CD4-positive, alpha-beta memory T cell (primary cell): ENCODE measurements at regions not wholly inside any gene's neighbourhood (a gene's known extent, or its start where the extent isn't known, plus 50 kb on each side); places are given as distances from the start of the nearest gene placed in this dataset.

Experiments used
- CTCF ChIA-PET: fragments of 350-600 bp; sonication (Branson Sonifier 250); formaldehyde crosslinking; loops from one replicate; lab custom pipeline; 2021; ENCODE audit warnings: inconsistent platforms; ENCODE audit not compliant: partially characterized antibody; lab: Charles Lee
- POLR2A ChIA-PET: fragments of 350-600 bp; sonication (Branson Sonifier 250); formaldehyde crosslinking; loops from one replicate; lab custom pipeline; 2021; ENCODE audit not compliant: partially characterized antibody; lab: Charles Lee
- DNase-seq, 5 donors: peaks; one replicate each; pipeline versions ENCODE4 v3.0.0 to v3.0.0-alpha.2; 2020 to 2022; ENCODE audit warnings: mixed read lengths in 1 of 5
- H3K27ac ChIP-seq: one replicate; pipeline ENCODE4 v1.7.0; 2013; ENCODE audit warnings: low read depth, low read length
- H3K27me3 ChIP-seq: 2 replicates; pipeline ENCODE4 v1.7.0; 2013; ENCODE audit warnings: mild to moderate bottlenecking, low read length, moderate library complexity; ENCODE audit not compliant: insufficient read depth
- H3K36me3 ChIP-seq: 2 replicates; pipeline ENCODE4 v1.7.0; 2013; ENCODE audit warnings: mild to moderate bottlenecking, low read length, moderate library complexity; ENCODE audit not compliant: insufficient read depth
- H3K4me1 ChIP-seq: 2 replicates; pipeline ENCODE4 v1.7.0; 2013; ENCODE audit warnings: mild to moderate bottlenecking, low read length, moderate library complexity; ENCODE audit not compliant: insufficient read depth
- H3K4me3 ChIP-seq, 2 donors: one replicate each; pipeline ENCODE4 v1.7.0; 2013; ENCODE audit warnings: low read length in 2 of 2, mild to moderate bottlenecking in 1 of 2
- H3K9me3 ChIP-seq, 2 donors: one replicate each; pipeline ENCODE4 v1.7.0; 2013; ENCODE audit warnings: low read length in 2 of 2, control low read depth in 1 of 2; ENCODE audit not compliant: control insufficient read depth in 1 of 2
- H3K27ac Mint-ChIP-seq, 7 donors: one replicate each; pipeline ENCODE4 v1.8.0; 2020 to 2021; ENCODE audit warnings: mixed read lengths in 7 of 7, mild to moderate bottlenecking in 6 of 7, inconsistent platforms in 3 of 7, moderate library complexity in 3 of 7
- H3K27me3 Mint-ChIP-seq, 2 donors: one replicate each; pipeline ENCODE4 v1.8.0; 2020 to 2021; ENCODE audit warnings: mixed read lengths in 2 of 2
- H3K36me3 Mint-ChIP-seq, 2 donors: one replicate each; pipeline ENCODE4 v1.8.0; 2020 to 2021; ENCODE audit warnings: mixed read lengths in 2 of 2, inconsistent platforms in 1 of 2, mild to moderate bottlenecking in 1 of 2
- H3K4me1 Mint-ChIP-seq, 4 donors: one replicate each; pipeline ENCODE4 v1.8.0; 2020 to 2021; ENCODE audit warnings: mixed read lengths in 4 of 4, mild to moderate bottlenecking in 1 of 4
- H3K4me3 Mint-ChIP-seq, 8 donors: one replicate each; pipeline ENCODE4 v1.8.0; 2020 to 2021; ENCODE audit warnings: mixed read lengths in 8 of 8, mild to moderate bottlenecking in 7 of 8, moderate library complexity in 6 of 8, inconsistent platforms in 3 of 8
- H3K9me3 Mint-ChIP-seq, 8 donors: one replicate each; pipeline ENCODE4 v1.8.0; 2020 to 2021; ENCODE audit warnings: mixed read lengths in 8 of 8, mild to moderate bottlenecking in 5 of 8, inconsistent platforms in 3 of 8, moderate library complexity in 1 of 8
- intact Hi-C: fragments of 100-400 bp; cut with micrococcal nuclease; formaldehyde crosslinking; loops from one replicate; pipeline ENCODE4 v1.15.1; 2023

GRCh38 chr4:93888308-93888707 lies 59.8 kb downstream of the ATOH1 start:
- Histone ChIP-seq H3K4me1 (no peaks in the 10 kb centered on the region), H3K27ac (no peak overlapping the region), H3K9me3 (no peaks in the 10 kb centered on the region), H3K27me3 (no peaks in the 10 kb centered on the region), H3K4me3 (no peak overlapping the region), H3K36me3 (no peaks in the 10 kb centered on the region)
- no peaks in the 10 kb centered on the region for H3K27me3 Mint-ChIP-seq
- H3K9me3 Mint-ChIP-seq: no peaks in the 10 kb centered on the region
- H3K4me3 Mint-ChIP-seq: no peak overlapping the region
- no peak overlapping the region for H3K27ac Mint-ChIP-seq
- H3K36me3 Mint-ChIP-seq: no peaks in the 10 kb centered on the region
- POLR2A ChIA-PET: no interaction called here
- no peak for DNase-seq
- intact Hi-C loops: no loop called here
- CTCF ChIA-PET: no interaction called here
- no peaks in the 10 kb centered on the region for H3K4me1 Mint-ChIP-seq

- Histone ChIP-seq H3K4me1 (no peaks in the 10 kb centered on the region), H3K9me3 (no peaks in the 10 kb centered on the region), H3K4me3 (no peak overlapping the region), H3K36me3 (no peaks in the 10 kb centered on the region), H3K27ac (no peak overlapping the region), H3K27me3 (no peaks in the 10 kb centered on the region)
- H3K9me3 Mint-ChIP-seq: no peaks in the 10 kb centered on the region
- ChIA-PET POLR2A (no interaction called here), CTCF (no interaction called here)
- H3K4me1 Mint-ChIP-seq: no peaks in the 10 kb centered on the region
- no peak overlapping the region for H3K27ac Mint-ChIP-seq
- H3K27me3 Mint-ChIP-seq: no peaks in the 10 kb centered on the region
- no peak for DNase-seq
- no peaks in the 10 kb centered on the region for H3K36me3 Mint-ChIP-seq
- no peak overlapping the region for H3K4me3 Mint-ChIP-seq
- intact Hi-C loops: no loop called here
These were observed 60.2 kb downstream of the ATOH1 start for GRCh38 chr4:93888768-93889167.

- Mint-ChIP-seq H3K4me3 (no peak overlapping the region), H3K27ac (no peak overlapping the region), H3K36me3 (no peaks in the 10 kb centered on the region), H3K9me3 (no peaks in the 10 kb centered on the region), H3K27me3 (no peaks in the 10 kb centered on the region), H3K4me1 (no peaks in the 10 kb centered on the region)
- H3K36me3 ChIP-seq: no peaks in the 10 kb centered on the region
- ChIA-PET CTCF (no interaction called here), POLR2A (interaction anchor here (1.2 kb wide), 1 partner anchor 8 kb away, joined by 3 read pairs; no protein-coding TSS in a partner anchor)
- no peak overlapping the region for H3K4me3 ChIP-seq
- intact Hi-C loops: no loop called here
- no peaks in the 10 kb centered on the region for H3K4me1 ChIP-seq
- no peak for DNase-seq
- no peaks in the 10 kb centered on the region for H3K27me3 ChIP-seq
- H3K9me3 ChIP-seq: no peaks in the 10 kb centered on the region
- no peak overlapping the region for H3K27ac ChIP-seq
These were observed 62.7 kb downstream of the ATOH1 start for GRCh38 chr4:93891244-93891643.

- Histone ChIP-seq H3K4me1 (no peaks in the 10 kb centered on the region), H3K27ac (no peak overlapping the region), H3K9me3 (no peaks in the 10 kb centered on the region), H3K27me3 (no peaks in the 10 kb centered on the region), H3K4me3 (no peak overlapping the region), H3K36me3 (no peaks in the 10 kb centered on the region)
- no peak for DNase-seq
- intact Hi-C loops: no loop called here
- Mint-ChIP-seq H3K36me3 (no peaks in the 10 kb centered on the region), H3K27ac (no peak overlapping the region), H3K9me3 (peaks cover 0 to under 1% (median 0%) of the 10 kb centered on the region in 8 donors), H3K27me3 (no peaks in the 10 kb centered on the region), H3K4me3 (no peak overlapping the region), H3K4me1 (no peaks in the 10 kb centered on the region)
- CTCF ChIA-PET: no interaction called here
- POLR2A ChIA-PET: no interaction called here
These were observed 66.4 kb downstream of the ATOH1 start for GRCh38 chr4:93894995-93895394.

GRCh38 chr4:93896516-93896915 lies 68.0 kb downstream of the ATOH1 start:
- ChIA-PET CTCF (no interaction called here), POLR2A (no interaction called here)
- Histone ChIP-seq H3K9me3 (no peaks in the 10 kb centered on the region), H3K27me3 (no peaks in the 10 kb centered on the region), H3K4me1 (no peaks in the 10 kb centered on the region), H3K4me3 (no peak overlapping the region), H3K27ac (no peak overlapping the region), H3K36me3 (no peaks in the 10 kb centered on the region)
- intact Hi-C loops: no loop called here
- H3K36me3 Mint-ChIP-seq: no peaks in the 10 kb centered on the region
- no peaks in the 10 kb centered on the region for H3K4me1 Mint-ChIP-seq
- no peaks in the 10 kb centered on the region for H3K27me3 Mint-ChIP-seq
- H3K9me3 Mint-ChIP-seq: peaks cover 0 to 2% (median 0%) of the 10 kb centered on the region in 8 donors
- no peak overlapping the region for H3K4me3 Mint-ChIP-seq
- no peak overlapping the region for H3K27ac Mint-ChIP-seq
- DNase-seq: no peak

- no peak overlapping the region for H3K27ac ChIP-seq
- no peaks in the 10 kb centered on the region for H3K9me3 ChIP-seq
- no peak for DNase-seq
- no peak overlapping the region for H3K4me3 ChIP-seq
- intact Hi-C loops: no loop called here
- no peaks in the 10 kb centered on the region for H3K4me1 Mint-ChIP-seq
- H3K27ac Mint-ChIP-seq: no peak overlapping the region
- CTCF ChIA-PET: no interaction called here
- no peaks in the 10 kb centered on the region for H3K27me3 ChIP-seq
- POLR2A ChIA-PET: no interaction called here
- no peak overlapping the region for H3K4me3 Mint-ChIP-seq
- peaks cover 0 to 2% (median 0%) of the 10 kb centered on the region in 8 donors for H3K9me3 Mint-ChIP-seq
- no peaks in the 10 kb centered on the region for H3K4me1 ChIP-seq
- no peaks in the 10 kb centered on the region for H3K36me3 Mint-ChIP-seq
- H3K36me3 ChIP-seq: no peaks in the 10 kb centered on the region
- no peaks in the 10 kb centered on the region for H3K27me3 Mint-ChIP-seq
These were observed 69.0 kb downstream of the ATOH1 start for GRCh38 chr4:93897559-93897958.

- Histone ChIP-seq H3K4me1 (no peaks in the 10 kb centered on the region), H3K4me3 (no peak overlapping the region), H3K27me3 (no peaks in the 10 kb centered on the region), H3K27ac (no peak overlapping the region), H3K36me3 (no peaks in the 10 kb centered on the region), H3K9me3 (no peaks in the 10 kb centered on the region)
- no peak overlapping the region for H3K27ac Mint-ChIP-seq
- no peak overlapping the region for H3K4me3 Mint-ChIP-seq
- ChIA-PET CTCF (no interaction called here), POLR2A (no interaction called here)
- intact Hi-C loops: no loop called here
- no peaks in the 10 kb centered on the region for H3K4me1 Mint-ChIP-seq
- no peaks in the 10 kb centered on the region for H3K36me3 Mint-ChIP-seq
- no peak for DNase-seq
- no peaks in the 10 kb centered on the region for H3K27me3 Mint-ChIP-seq
- H3K9me3 Mint-ChIP-seq: peaks cover 0 to 5% (median 0%) of the 10 kb centered on the region in 8 donors
These were observed 80.2 kb downstream of the ATOH1 start for GRCh38 chr4:93908778-93909177.

GRCh38 chr4:93911671-93912070 lies 83.1 kb downstream of the ATOH1 start:
- no peaks in the 10 kb centered on the region for H3K9me3 ChIP-seq
- ChIA-PET POLR2A (no interaction called here), CTCF (no interaction called here)
- no peaks in the 10 kb centered on the region for H3K36me3 Mint-ChIP-seq
- H3K27me3 ChIP-seq: no peaks in the 10 kb centered on the region
- H3K9me3 Mint-ChIP-seq: peaks cover 0 to 4% (median 0%) of the 10 kb centered on the region in 8 donors
- no peak overlapping the region for H3K4me3 ChIP-seq
- H3K4me1 ChIP-seq: no peaks in the 10 kb centered on the region
- intact Hi-C loops: no loop called here
- no peaks in the 10 kb centered on the region for H3K27me3 Mint-ChIP-seq
- H3K4me3 Mint-ChIP-seq: no peak overlapping the region
- no peak overlapping the region for H3K27ac ChIP-seq
- no peak for DNase-seq
- H3K4me1 Mint-ChIP-seq: no peaks in the 10 kb centered on the region
- no peak overlapping the region for H3K27ac Mint-ChIP-seq
- no peaks in the 10 kb centered on the region for H3K36me3 ChIP-seq
